Thyroid gland (tissue), 4 donors: ENCODE measurements at regions not wholly inside any gene's neighbourhood (a gene's known extent, or its start where the extent isn't known, plus 50 kb on each side); places are given as distances from the start of the nearest gene placed in this dataset.

ENCODE experiments used
- CTCF ChIP-seq, 6 experiments: fragments of 200-600 bp in 3 of 6; fragments of 450-650 bp in 3 of 6; sonication (generic) in 3 of 6; IDR thresholded peaks; one replicate each; pipeline ENCODE4 v1.5.1; 2016 to 2019; ENCODE audit warnings: antibody characterized with exemption in 6 of 6, mild to moderate bottlenecking in 2 of 6, inconsistent platforms in 1 of 6, moderate library complexity in 1 of 6
- POLR2A ChIP-seq, 2 donors: fragments of 450-650 bp; IDR thresholded peaks; one replicate each; pipeline ENCODE4 v1.6.1; 2017; ENCODE audit warnings: antibody characterized with exemption in 2 of 2, mild to moderate bottlenecking in 2 of 2, moderate library complexity in 1 of 2

- TF ChIP-seq CTCF (IDR thresholded peaks at IDR 0.05): no peak
- no peak for TF ChIP-seq POLR2A (IDR thresholded peaks at IDR 0.05)
Observed at GRCh38 chr16:77569406-77569805, 134.6 kb upstream of the ADAMTS18 start.
